ENCODE measurements at regions not wholly inside any gene's neighbourhood (a gene's known extent, or its start where the extent isn't known, plus 50 kb on each side); places are given as distances from the start of the nearest gene placed in this dataset.
A peak's percentile ranks its signal among the peaks of the same experiment; 100 is the strongest.
"Not testable (repeated sequence)": the region's sequence is repeated elsewhere in the genome, so short reads cannot be mapped to it uniquely, and the experiment has no call there.

DNA sequence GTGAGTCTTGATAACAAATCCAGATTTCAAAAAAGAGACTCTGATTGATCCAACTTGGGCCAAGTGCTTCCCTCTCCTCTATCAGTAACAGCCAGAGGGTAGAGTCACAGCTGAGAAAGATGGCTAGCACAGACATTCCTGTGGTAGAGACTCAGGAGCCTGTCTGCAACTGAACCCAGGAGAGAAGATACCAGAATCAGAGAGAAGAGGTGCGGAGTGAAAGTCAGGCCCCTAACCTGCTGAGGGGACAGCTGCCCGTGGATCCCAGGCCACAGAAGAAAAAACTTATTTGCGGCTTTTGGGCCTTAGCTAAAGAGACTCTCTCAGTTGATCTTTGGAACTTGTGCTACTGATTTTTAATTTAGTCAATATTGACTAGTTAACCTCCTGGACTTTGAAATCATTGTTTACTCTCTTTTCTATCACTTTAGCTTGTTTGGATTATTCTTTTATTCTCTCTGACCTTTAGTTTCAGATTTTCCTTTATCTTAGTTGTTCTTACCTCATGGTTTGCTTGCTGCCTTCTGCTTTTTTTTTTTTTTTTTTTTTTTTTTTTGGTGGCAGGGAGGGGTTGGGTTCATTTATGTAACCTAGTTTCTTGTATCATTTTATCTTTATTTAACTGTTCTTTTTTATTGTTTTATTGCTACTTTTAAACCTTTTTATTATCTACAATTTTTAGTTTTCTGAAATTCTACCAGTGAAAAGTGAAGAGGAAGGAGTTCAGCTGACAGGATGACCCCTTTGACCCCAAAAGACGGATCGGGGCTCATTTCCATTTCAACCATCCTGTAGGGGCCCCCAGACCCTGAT, 154.9 kb upstream of the KRR1 start:
- no peak for DNase-seq (ENCODE audit: low spot score)

DNA sequence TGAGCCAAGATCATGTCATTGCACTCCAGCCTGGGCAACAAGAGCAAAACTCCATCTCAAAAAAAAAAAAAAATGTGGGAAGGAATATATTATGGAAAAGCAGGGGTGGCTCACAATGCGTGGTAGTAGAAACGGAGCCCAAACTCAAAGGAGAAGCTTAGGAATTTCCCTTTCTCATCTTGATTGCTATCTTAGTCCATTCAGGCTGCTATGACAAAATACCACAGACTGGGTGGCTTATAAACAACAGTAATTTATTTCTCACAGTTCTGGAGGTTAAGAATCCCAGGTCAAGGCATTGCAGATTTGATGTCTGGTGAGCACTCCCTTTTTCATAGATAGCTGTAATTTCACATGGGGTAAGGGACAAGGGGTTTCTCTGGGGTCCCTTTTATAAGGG, 153.8 kb upstream of the KRR1 start:
- no peak for DNase-seq (ENCODE audit: low spot score)

DNA sequence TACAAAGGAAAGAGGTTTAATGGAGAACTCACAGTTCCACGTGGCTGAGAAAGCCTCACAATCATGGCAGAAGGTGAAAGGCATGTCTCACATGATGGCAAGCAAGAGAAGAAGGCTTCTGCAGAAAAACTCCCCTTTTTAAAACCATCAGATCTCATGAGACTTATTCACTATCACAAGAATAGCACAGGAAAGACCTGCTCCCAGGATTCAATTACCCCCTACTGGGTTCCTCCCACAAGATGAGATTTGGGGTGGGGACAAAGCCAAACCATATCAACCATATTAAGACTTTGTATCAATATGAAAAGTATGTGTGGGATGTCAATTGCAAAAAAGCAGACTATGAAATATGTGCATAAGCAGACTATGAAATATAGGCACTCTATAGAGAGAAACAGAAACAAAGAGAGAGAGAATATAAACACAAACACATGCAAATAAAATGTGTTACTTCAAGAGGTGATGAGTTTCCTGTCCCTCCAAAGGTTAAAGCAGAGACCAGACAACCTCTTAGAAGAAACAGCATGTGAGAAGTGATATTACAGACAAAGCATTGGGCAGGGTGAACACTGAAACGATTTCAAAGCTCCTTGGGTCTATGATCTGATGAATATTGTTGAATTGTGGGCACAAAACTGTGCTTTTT, 151.2 kb upstream of the KRR1 start:
- no peak for DNase-seq (ENCODE audit: low spot score)

DNA sequence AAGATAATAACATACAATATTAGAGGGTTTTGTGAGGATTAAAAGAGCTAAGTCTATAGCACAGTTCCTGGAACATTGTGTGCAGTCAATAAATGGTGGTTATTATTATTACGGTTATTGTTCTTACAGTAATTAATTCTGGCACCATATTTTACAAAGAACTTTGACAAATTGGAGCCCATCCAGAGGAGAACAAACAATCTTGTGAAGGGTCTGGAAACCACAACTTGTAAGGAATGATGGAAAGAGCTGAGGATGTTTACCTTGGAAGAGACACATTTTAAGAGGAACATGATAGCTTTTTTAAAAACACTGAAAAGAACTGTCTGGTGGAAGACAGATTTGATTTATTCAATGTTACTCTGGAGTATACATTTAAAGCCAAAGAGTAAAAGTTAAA, 150.5 kb upstream of the KRR1 start:
- DNase-seq (ENCODE audit: low spot score) = no peak

DNA sequence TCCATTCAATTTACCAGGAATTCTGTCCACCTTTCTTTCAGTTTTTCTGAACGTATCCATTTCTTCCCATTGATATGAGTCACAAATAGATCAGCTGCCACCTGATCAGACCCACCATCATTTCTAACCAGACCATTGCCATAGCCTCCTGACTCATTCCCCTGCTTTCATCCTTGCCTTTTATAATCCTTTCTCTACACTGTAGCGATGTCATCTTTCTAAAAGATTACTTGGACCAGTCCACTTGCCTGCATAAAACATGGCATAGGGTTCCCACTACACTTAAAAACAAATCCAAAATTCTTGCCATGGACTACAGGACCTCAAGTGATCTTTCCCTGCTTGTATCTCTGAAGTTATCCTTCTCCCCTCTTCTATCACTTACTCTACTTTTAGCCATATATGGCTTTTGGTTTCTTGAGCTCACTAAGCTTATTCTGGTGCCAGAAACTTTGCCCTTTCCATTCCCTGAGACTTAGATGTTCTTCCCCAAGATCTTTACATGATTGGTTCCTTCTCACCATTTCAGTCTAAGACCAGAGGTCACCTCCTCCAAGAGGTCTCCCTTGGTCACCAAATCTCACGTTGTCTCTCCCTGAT, 149.5 kb upstream of the KRR1 start:
- DNase-seq (ENCODE audit: low spot score) = no peak

DNA sequence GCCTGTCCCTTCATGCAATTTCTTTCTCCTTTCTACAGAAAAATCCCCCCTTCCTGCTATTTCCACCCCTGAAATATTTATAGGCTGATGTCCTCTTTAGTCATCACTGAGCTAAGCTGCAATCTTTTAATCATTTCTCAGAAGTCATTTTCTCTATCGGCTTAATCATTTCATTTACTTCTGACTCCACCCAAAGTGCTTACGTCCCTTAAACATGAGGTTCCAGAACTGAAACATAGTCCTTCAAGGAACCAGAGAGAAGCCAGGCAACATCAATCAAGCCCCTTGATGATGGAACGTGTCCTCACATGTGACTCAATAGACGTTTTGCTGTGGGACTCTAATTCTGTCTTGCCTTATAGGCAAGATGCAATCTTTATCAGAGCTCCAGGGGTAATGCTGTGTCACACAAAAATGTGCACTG, 148.7 kb upstream of the KRR1 start:
- DNase-seq (ENCODE audit: low spot score) = no peak

DNA sequence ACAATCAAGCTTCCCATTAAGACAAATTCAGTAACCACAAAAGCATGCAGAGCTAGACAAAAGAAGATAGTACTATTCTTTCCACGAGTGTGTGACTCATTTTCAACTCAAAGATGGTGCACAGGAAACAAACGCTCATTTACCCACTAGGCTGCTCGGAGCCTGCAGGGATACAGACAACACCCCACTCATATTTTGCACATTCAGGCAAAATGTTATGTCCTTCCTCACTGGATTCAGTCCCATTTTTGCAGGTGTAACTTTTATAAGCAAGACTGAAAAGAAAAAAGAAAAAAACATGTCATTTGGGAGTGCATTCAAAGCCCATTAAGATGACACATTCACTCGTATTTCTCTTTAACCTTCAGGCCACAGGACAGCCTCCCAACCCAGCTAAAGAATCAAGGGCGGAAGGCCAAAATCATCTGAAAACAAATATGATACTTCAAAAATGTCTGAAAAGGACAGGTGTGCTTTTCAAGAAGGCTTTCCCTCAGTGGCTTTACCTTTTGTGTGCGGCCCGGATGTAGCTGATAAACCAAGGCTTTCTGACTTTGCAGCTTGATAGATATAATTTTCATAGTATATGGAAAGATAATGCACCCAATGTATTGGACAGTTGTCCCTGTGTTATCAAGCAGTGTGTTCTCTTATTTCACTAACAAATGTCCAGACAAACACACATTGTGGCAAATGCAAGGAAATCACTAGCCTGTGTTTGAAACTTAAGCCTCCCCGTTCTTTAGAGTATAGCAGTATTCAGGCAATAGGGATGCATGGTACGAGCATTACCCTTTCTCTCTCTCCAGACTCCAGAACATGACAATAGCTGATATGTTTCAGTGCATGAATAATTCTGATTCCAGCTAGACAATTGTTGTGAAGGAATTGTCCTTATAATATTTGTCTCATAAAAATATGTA, 147.8 kb upstream of the KRR1 start:
- DNase-seq (ENCODE audit: low spot score) = peak; percentile 8

DNA sequence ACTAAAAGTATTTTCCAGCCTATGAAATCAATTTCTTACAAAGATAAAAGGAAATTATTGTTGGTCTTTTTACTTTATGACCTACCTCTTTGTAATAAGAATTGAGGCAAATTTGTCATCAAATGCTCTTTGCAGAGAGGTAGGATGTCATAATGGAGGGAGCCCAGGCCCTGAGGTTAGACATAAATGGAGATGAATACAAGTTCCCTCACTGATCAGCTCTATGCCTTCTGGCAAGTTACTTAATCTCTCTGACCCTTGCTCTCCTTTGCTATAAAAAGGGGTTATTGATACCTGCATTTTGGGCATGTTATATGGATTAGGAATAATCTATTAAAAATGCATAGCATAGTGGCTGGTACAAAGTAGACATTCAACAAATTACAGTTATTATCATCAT, 146.9 kb upstream of the KRR1 start:
- DNase-seq (ENCODE audit: low spot score) = no peak

DNA sequence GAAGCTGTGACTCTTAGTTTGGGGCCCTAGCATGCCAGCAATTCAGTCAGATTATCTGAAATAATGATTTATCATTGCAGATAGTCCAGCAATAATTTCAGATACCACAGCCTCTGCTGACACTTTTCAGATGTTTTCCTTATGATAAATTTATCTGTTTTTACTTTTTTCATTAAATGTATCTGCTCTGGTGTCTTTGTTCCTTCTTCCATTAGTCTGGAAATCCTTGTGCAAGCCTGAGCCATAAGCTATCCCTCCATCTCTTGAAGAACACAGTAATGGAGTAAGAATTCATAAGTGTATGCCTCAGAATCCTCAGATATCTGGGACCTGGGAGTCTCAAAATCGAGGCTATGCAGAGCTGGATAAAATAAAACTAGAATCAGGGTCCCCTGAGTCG, 146.4 kb upstream of the KRR1 start:
- DNase-seq (ENCODE audit: low spot score) = no peak

DNA sequence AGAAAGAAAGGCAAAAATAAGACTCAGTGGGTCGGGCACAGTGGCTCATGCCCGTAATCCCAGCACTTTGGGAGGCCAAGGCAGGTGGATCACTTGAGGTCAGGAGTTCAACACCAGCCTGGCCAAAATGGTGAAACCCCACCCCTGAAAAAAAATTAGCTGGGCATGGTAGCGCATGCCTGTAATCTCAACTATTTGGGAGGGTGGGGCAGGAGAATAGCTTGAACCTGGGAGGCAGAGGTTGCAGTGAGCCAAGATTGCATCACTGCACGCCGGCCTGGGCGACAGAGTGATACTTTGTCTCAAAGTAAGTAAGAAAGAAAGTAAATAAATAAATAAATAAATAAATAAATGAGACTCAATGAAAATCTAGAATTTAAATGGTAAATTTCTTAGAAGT, 145.9 kb upstream of the KRR1 start:
- DNase-seq (ENCODE audit: low spot score) = not testable (repeated sequence)

DNA sequence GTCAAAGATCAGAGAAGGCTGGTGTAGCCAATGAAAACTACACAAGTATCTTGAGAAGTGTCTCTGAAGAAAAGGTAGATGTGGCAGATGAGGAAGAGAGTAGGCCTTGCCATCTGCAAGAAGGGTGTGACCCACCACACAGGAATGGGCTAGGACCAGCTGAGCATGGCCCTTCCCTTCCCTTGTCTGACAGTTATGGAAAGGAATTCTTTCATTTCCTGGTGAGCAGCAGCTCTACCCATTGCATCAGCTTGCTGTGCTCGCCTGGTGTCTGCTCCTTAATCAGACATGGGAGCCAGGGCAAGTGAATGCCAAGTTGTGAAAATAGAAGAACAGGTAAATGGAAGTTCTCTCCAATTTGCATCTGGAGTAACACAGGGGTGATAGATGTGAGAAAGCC, 145.2 kb upstream of the KRR1 start:
- DNase-seq (ENCODE audit: low spot score) = no peak

DNA sequence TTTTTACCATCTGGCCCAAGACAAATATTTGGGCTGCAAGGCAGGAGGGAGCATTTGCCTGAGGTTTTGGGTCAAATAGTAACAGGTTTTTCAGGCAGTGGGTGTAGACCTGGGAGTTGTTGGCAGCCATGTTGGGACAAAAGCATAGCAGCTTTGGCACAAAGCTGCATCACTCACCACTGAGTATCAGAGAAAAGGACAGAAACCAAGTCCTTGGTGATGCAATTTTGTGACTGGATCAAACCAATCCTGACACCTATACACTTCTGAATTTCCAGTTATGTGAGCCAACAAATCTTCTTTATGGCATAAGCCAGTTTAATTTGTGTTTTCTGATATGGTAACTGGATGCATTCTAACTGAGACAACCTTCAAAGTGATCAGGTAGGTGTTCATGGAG, 144.8 kb upstream of the KRR1 start:
- DNase-seq (ENCODE audit: low spot score) = no peak

DNA sequence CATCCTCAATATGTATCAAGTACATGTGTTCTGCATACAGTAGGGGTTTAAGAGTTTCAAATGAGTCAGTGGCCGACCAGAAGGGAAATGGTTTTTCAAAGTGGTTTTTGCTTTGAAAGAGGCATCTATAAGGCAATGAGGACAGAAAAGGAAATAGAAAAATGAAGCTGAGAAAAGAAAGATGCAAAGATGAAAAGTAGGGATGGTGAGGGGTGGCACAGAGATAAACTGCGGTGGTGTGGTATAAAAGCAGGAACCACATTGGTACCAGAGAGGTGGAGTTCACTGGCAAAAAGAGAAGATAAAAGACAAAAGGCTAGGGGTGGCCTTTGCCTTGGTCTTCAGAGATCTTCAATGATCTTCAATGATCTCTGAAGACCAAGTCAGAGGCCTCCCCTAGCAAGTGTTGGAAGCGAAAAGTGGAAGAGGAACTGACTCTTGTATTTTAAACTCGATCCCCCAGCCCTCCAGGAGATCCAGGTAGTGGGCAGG, 144.0 kb upstream of the KRR1 start:
- DNase-seq (ENCODE audit: low spot score) = no peak

DNA sequence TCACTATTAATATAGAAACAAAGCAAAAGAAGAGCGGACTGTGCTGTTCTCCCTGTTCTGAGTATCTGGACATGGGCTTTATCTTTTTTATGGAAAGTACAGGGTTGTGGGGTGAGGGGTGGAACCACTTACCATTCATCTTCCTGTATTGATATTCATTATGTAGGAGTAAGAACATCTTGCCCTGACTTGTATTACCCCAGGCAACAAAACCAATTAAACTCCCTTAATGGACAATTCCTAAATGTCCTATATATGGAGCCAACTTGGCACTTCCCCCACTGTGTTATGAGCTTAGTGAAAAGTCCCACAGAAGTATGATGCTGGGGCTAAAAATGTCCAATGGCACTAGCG, 139.9 kb upstream of the KRR1 start:
- no peak for DNase-seq (ENCODE audit: low spot score)

DNA sequence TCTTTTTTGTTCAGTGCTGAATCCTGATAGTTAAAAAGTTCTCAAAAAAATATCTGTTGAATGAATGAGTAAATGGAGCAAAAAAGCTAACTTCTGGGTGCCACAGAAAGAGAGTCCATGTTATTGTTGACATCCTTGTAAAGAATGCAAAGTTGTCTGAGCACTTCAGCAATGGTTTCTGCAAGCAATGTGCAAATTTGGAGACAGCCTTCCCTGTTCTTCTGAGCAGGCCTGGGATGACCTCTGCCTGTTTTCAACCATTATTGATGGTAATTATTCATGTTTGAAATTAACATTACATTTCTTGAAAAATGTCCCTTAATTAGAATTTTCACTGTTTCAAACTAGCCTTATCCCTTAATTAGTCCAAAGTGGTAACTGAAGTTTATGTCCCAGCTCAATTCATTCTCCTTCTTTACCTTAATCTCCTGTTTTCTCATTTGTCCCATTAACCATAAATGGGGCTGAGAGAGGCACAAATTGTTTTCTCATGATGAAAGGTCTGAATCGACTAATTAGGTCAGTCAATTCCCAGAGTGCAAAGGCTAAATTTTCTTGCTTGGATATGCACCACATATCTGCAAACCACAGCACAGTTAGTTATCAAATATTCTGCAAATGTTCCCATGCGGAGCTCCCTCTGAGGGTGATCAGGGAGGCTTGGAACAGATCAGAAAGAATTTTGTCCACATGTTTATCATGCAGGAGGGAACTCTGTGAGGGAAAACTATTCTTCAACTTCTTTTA, 139.4 kb upstream of the KRR1 start:
- no peak for DNase-seq (ENCODE audit: low spot score)

DNA sequence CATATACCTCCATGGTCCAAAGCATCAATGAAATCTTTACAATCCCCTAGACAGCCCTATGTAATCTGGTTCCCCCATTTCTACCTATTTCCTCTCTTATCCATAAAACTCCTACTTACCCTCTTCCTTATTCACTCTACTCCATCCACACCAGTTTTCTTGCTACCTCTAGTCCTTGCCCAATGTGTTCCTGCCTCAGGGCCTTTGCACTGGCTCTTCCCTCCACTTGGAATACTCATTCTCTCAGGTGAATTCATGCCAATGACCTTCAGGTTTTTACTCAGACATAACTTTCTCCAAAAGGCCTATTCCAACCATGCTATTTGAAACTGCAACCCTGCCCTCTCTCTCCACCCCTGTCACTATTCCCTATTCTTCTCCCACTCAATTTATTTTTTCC, 138.7 kb upstream of the KRR1 start:
- no peak for DNase-seq (ENCODE audit: low spot score)

DNA sequence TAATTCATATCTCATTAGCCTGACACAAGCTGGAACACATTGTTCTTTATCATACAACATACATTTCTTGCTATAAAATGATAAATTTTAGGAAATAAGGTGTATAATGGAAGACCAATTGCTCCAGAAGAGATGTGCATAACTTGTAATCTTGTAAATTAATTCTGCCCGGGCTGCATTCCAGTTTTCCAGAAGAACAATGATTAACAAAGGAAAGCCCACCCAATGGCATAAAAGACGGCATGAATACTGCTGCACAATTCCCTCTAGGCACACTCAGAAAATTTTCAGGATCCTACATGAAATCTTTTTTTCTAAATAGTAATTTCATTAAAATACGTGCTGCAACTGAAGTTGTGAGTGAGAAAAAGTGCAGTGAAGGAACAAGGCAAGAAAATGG, 137.4 kb upstream of the KRR1 start:
- no peak for DNase-seq (ENCODE audit: low spot score)

DNA sequence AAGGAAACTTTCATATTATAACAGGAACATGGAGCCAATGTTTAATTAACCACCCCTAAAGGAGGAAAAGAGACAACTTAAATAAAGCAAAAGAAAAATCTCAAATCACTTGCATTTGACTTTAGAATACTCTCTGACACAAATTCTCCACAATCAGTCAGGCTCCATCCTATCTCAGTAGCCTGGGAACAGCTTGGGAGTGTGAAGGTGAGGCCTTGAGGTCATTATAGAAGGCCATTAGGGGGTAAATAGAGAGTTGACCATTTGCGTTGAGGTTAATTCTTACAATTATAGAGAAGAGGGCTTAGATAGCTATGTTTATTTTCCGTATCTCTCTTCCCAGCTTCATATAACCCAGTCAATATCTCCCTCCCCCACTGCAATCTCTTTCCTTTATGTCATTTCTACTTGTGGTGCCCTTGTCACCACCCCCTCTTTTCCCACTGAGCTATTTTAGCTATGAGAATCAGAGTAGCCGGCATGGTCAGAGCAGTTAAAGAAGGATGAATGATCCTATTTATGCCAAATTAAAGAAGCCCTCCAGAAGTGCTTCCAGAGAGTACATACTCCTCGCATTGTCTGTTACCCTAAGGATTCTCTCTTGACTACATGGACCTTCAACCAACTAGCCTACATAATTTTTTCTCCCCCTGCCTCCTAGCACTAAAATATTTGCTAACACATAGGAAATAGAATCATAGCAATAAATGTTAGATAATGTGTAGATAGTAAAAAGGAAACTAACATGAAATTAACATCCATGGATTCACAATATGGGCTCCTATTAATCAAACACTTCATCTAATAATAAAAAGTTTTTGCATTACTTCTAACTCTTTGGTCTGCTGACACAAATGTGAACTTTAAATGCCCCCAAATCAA, 135.2 kb upstream of the KRR1 start:
- DNase-seq (ENCODE audit: low spot score) = no peak

DNA sequence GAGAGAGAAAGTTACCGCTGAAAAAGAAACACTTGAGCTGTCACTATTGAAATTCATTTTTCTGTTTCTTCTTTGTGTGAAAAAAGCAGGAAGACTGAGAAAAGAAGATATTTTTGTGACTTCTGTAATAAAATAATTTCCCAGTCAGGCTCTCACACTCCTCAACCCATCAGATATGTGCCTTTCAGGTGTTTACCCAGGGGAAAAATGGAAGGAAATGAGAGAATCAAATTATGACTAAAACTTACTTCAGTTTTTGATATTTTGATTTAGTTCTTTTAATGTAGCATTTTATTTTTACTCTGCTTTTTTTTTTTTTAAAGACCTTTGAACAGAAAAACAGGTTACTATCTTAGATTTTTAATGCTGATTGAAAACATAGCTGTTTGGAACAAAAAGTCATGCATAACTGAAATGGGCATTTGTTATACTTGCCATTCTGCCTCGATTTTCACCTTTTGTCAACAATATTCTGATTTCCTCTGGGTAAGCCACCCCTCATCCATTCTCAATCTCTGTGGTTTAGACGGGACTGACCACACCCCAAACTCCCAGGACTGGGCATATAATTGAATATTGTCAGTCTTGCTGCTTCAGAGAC, 133.2 kb upstream of the KRR1 start:
- DNase-seq (ENCODE audit: low spot score) = no peak

DNA sequence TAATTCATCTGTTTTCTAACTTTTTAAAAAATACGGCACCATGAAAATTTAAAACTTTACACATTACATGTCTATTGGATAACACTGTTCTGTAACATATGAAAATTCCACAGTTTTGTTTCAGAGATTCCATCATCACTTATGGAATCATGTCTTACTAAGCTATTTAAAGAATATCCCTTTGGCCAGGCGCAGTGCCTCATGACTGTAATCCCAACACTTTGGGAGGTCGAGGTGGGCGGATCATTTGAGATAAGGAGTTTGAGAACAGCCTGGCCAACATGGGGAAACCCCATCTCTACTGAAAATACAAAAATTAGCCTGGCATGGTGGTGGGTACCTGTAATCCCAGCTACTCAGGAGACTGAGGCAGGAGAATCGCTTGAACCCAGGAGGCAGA, 131.7 kb upstream of the KRR1 start:
- DNase-seq (ENCODE audit: low spot score) = not testable (repeated sequence)

All from CD4-positive, alpha-beta T cell treated with Interleukin-2 at 100 ng/mL for 4 hours (primary cell).